GM23338 (cell line): ENCODE measurements at regions not wholly inside any gene's neighbourhood (a gene's known extent, or its start where the extent isn't known, plus 50 kb on each side); places are given as distances from the start of the nearest gene placed in this dataset.
A peak's percentile ranks its signal among the peaks of the same experiment; 100 is the strongest.

ENCODE experiments used
- ATAC-seq: fragments of 200-7000 bp; cut with Tn5 transposase; 3 replicates; pipeline ENCODE4 v1.9.1; 2020
- DNase-seq: peaks from one replicate; pipeline ENCODE4 v3.0.0-alpha.2; 2015; ENCODE audit warnings: low spot score
- H2AFZ ChIP-seq: fragments of 200-600 bp; sonication (generic); 2 replicates; pipeline ENCODE4 v1.8.0; 2016; ENCODE audit warnings: antibody characterized with exemption, mild to moderate bottlenecking, moderate library complexity
- H3F3A ChIP-seq: fragments of 200-600 bp; sonication (generic); replicated peaks from 2 replicates; pipeline ENCODE4 v1.8.0; 2017; ENCODE audit warnings: antibody characterized with exemption, mixed run types, low read depth
- H3K27ac ChIP-seq: fragments of 200-600 bp; sonication (generic); 2 replicates; pipeline ENCODE4 v1.6.1; 2016; ENCODE audit warnings: low read depth
- H3K27me3 ChIP-seq: fragments of 200-600 bp; sonication (generic); 2 replicates; pipeline ENCODE4 v1.8.0; 2016; ENCODE audit warnings: mild to moderate bottlenecking, mixed run types, moderate library complexity; ENCODE audit not compliant: insufficient read depth
- H3K36me3 ChIP-seq: fragments of 200-600 bp; sonication (generic); 2 replicates; pipeline ENCODE4 v1.8.0; 2016; ENCODE audit warnings: mild to moderate bottlenecking; ENCODE audit not compliant: insufficient read depth
- H3K4me1 ChIP-seq: fragments of 200-600 bp; sonication (generic); 2 replicates; pipeline ENCODE4 v1.8.0; 2016; ENCODE audit warnings: mild to moderate bottlenecking, moderate library complexity; ENCODE audit not compliant: insufficient read depth
- H3K4me2 ChIP-seq: fragments of 200-600 bp; sonication (generic); 2 replicates; pipeline ENCODE4 v1.7.1; 2017; ENCODE audit warnings: mixed run types
- H3K4me3 ChIP-seq: fragments of 200-600 bp; sonication (generic); 2 replicates; pipeline ENCODE4 v1.6.1; 2016; ENCODE audit warnings: mixed run types
- H3K79me2 ChIP-seq: fragments of 200-600 bp; sonication (generic); replicated peaks from 2 replicates; pipeline ENCODE4 v1.8.0; 2017; ENCODE audit warnings: mild to moderate bottlenecking; ENCODE audit not compliant: insufficient read depth
- H3K9me2 ChIP-seq: fragments of 200-600 bp; sonication (generic); 2 replicates; pipeline ENCODE4 v1.8.0; 2017; ENCODE audit not compliant: insufficient read depth
- H4K20me1 ChIP-seq: fragments of 200-600 bp; sonication (generic); replicated peaks from 2 replicates; pipeline ENCODE4 v1.8.0; 2017; ENCODE audit warnings: mild to moderate bottlenecking; ENCODE audit not compliant: insufficient read depth
- H3K27ac Mint-ChIP-seq: 2 replicates; pipeline ENCODE4 v1.8.0; 2020; ENCODE audit warnings: inconsistent platforms, mild to moderate bottlenecking, moderate library complexity, mixed read lengths
- H3K27me3 Mint-ChIP-seq: 3 replicates; pipeline ENCODE4 v1.8.0; 2022; ENCODE audit warnings: low read depth, mild to moderate bottlenecking, moderate library complexity, mixed read lengths, inconsistent platforms; ENCODE audit not compliant: insufficient read depth, poor library complexity
- H3K36me3 Mint-ChIP-seq: 3 replicates; pipeline ENCODE4 v1.8.0; 2021; ENCODE audit warnings: low read depth, mild to moderate bottlenecking, inconsistent platforms, moderate library complexity, mixed read lengths
- H3K4me1 Mint-ChIP-seq: 3 replicates; pipeline ENCODE4 v1.8.0; 2020; ENCODE audit warnings: mild to moderate bottlenecking, inconsistent platforms, mixed read lengths
- H3K4me3 Mint-ChIP-seq: 3 replicates; pipeline ENCODE4 v1.8.0; 2021; ENCODE audit warnings: moderate library complexity, mild to moderate bottlenecking, inconsistent platforms, mixed read lengths
- H3K9me3 Mint-ChIP-seq: 3 replicates; pipeline ENCODE4 v1.8.0; 2020; ENCODE audit warnings: moderate library complexity, mild to moderate bottlenecking, inconsistent platforms, mixed read lengths
- CREB1 ChIP-seq: fragments of 250-450 bp; sonication (Bioruptor Pico); IDR thresholded peaks from 2 replicates; pipeline ENCODE4 v1.5.0; 2020; ENCODE audit warnings: low read depth, mild to moderate bottlenecking, moderate library complexity
- ZNF331 ChIP-seq: fragments of 250-450 bp; sonication (Bioruptor Pico); IDR thresholded peaks from 2 replicates; pipeline ENCODE4 v1.5.0; 2020; ENCODE audit warnings: low read depth, mild to moderate bottlenecking, moderate library complexity
- TF ChIP-seq, protein P1 (sequence below): fragments of 250-450 bp; sonication (Bioruptor Pico); IDR thresholded peaks from 2 replicates; pipeline ENCODE4 v1.5.0; 2020; ENCODE audit warnings: mild to moderate bottlenecking, moderate library complexity
- TF ChIP-seq, protein P2 (sequence below), 2 experiments: fragments of 200-600 bp in 1 of 2; sonication (generic) in 1 of 2; conservative IDR thresholded peaks; 2 replicates each; pipeline versions ENCODE4 v1.5.1 to v1.6.1; 2016 to 2017; ENCODE audit warnings: antibody characterized with exemption in 2 of 2, low read depth in 2 of 2, mild to moderate bottlenecking in 2 of 2, moderate library complexity in 1 of 2

DNA sequence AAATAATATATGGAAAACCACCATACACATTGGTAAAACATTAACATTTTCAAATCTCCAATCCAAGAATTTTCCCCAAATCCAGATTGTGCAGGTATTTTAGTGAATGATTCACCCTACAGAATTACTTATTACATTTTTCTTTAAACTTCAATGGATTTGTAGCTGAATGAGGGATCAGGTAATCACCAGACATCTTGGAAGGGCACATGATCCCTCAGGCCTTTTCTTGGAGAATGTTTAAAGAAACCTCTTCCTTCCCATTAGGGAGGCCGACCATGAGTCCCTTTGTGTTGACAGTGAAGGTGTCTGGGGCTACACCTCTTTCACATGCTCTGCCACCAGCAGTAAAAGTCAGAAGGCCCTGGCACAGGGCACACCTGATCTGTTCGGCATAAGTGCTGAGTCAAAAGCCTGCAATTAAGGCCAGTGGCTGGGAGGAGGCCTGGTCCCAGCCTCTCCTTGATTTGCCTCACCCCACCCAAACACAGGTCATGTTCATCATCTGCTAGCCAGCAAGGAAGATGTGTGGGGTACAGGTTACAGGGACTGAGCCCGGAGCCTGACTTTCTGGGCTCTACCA, 207.7 kb downstream of the SNX10 start (continued):
- TF ChIP-seq, protein P1, sequence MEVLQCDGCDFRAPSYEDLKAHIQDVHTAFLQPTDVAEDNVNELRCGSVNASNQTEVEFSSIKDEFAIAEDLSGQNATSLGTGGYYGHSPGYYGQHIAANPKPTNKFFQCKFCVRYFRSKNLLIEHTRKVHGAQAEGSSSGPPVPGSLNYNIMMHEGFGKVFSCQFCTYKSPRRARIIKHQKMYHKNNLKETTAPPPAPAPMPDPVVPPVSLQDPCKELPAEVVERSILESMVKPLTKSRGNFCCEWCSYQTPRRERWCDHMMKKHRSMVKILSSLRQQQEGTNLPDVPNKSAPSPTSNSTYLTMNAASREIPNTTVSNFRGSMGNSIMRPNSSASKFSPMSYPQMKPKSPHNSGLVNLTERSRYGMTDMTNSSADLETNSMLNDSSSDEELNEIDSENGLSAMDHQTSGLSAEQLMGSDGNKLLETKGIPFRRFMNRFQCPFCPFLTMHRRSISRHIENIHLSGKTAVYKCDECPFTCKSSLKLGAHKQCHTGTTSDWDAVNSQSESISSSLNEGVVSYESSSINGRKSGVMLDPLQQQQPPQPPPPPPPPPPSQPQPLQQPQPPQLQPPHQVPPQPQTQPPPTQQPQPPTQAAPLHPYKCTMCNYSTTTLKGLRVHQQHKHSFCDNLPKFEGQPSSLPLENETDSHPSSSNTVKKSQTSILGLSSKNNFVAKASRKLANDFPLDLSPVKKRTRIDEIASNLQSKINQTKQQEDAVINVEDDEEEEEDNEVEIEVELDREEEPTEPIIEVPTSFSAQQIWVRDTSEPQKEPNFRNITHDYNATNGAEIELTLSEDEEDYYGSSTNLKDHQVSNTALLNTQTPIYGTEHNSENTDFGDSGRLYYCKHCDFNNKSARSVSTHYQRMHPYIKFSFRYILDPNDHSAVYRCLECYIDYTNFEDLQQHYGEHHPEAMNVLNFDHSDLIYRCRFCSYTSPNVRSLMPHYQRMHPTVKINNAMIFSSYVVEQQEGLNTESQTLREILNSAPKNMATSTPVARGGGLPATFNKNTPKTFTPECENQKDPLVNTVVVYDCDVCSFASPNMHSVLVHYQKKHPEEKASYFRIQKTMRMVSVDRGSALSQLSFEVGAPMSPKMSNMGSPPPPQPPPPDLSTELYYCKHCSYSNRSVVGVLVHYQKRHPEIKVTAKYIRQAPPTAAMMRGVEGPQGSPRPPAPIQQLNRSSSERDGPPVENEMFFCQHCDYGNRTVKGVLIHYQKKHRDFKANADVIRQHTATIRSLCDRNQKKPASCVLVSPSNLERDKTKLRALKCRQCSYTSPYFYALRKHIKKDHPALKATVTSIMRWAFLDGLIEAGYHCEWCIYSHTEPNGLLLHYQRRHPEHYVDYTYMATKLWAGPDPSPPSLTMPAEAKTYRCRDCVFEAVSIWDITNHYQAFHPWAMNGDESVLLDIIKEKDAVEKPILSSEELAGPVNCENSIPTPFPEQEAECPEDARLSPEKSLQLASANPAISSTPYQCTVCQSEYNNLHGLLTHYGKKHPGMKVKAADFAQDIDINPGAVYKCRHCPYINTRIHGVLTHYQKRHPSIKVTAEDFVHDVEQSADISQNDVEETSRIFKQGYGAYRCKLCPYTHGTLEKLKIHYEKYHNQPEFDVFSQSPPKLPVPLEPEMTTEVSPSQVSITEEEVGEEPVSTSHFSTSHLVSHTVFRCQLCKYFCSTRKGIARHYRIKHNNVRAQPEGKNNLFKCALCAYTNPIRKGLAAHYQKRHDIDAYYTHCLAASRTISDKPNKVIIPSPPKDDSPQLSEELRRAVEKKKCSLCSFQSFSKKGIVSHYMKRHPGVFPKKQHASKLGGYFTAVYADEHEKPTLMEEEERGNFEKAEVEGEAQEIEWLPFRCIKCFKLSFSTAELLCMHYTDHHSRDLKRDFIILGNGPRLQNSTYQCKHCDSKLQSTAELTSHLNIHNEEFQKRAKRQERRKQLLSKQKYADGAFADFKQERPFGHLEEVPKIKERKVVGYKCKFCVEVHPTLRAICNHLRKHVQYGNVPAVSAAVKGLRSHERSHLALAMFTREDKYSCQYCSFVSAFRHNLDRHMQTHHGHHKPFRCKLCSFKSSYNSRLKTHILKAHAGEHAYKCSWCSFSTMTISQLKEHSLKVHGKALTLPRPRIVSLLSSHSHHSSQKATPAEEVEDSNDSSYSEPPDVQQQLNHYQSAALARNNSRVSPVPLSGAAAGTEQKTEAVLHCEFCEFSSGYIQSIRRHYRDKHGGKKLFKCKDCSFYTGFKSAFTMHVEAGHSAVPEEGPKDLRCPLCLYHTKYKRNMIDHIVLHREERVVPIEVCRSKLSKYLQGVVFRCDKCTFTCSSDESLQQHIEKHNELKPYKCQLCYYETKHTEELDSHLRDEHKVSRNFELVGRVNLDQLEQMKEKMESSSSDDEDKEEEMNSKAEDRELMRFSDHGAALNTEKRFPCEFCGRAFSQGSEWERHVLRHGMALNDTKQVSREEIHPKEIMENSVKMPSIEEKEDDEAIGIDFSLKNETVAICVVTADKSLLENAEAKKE, result no peak
- TF ChIP-seq CREB1 (CRISPR knock-in tag), result no peak

DNA sequence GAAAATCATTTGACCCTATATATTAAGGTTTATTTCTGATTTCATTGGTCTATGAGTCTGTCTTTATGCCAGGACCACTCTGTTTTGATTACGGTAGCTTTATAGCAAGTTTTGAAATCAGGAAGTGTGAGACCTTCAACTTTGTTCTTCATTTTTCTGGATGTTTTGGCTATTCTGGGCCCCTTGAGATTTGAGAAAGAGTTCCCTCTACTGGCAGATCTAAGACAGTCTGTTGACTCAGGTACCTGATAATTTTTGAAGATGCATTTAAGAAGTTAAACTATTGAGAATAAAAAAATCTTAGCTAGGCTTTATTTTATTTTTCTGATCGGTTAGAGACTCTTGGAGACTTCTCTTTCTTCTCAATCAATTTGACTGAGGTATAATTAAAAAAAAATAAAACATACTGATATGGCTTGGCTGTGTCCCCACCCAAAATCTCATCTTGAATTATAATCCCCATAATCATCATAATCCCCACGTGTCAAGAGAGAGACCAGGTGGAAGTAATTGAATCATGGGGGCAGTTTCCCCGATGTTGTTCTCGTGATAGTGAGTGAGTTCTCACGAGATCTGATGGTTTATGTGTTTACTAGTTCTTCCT, 209.2 kb downstream of the SNX10 start:
- no peaks in the 10 kb centered on the region for H3K4me1 Mint-ChIP-seq
- peak; percentile 63 for DNase-seq
- peak; percentile 63 for ATAC-seq
- Histone ChIP-seq H3F3A (no peaks in the 10 kb centered on the region), H3K36me3 (no peaks in the 10 kb centered on the region), H3K79me2 (no peaks in the 10 kb centered on the region), H2AFZ (no peak overlapping the region), H3K27ac (no peak overlapping the region), H3K4me3 (no peak overlapping the region), H3K4me1 (no peaks in the 10 kb centered on the region), H3K27me3 (no peaks in the 10 kb centered on the region), H4K20me1 (no peaks in the 10 kb centered on the region), H3K4me2 (no peak overlapping the region), H3K9me2 (no peaks in the 10 kb centered on the region)
- H3K27ac Mint-ChIP-seq, result no peak overlapping the region
- no peak for TF ChIP-seq ZNF331 (CRISPR knock-in tag)
- TF ChIP-seq, protein P2, sequence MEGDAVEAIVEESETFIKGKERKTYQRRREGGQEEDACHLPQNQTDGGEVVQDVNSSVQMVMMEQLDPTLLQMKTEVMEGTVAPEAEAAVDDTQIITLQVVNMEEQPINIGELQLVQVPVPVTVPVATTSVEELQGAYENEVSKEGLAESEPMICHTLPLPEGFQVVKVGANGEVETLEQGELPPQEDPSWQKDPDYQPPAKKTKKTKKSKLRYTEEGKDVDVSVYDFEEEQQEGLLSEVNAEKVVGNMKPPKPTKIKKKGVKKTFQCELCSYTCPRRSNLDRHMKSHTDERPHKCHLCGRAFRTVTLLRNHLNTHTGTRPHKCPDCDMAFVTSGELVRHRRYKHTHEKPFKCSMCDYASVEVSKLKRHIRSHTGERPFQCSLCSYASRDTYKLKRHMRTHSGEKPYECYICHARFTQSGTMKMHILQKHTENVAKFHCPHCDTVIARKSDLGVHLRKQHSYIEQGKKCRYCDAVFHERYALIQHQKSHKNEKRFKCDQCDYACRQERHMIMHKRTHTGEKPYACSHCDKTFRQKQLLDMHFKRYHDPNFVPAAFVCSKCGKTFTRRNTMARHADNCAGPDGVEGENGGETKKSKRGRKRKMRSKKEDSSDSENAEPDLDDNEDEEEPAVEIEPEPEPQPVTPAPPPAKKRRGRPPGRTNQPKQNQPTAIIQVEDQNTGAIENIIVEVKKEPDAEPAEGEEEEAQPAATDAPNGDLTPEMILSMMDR (conservative IDR thresholded peaks at IDR 0.05; ENCODE audit: low read depth in 2 of 2), result peak; percentile 63 to 78
- no peaks in the 10 kb centered on the region for H3K36me3 Mint-ChIP-seq
- H3K4me3 Mint-ChIP-seq, result no peak overlapping the region
- H3K27me3 Mint-ChIP-seq, result peaks cover 3% of the 10 kb centered on the region
- no peaks in the 10 kb centered on the region for H3K9me3 Mint-ChIP-seq
